NCI-H2081 (cell line): ENCODE measurements at regions not wholly inside any gene's neighbourhood (a gene's known extent, or its start where the extent isn't known, plus 50 kb on each side); places are given as distances from the start of the nearest gene placed in this dataset.

Experiments used
- DNase-seq, 2 experiments: peaks; one replicate each; lab custom pipeline; 2025; lab: John Stamatoyannopoulos, UW

DNA sequence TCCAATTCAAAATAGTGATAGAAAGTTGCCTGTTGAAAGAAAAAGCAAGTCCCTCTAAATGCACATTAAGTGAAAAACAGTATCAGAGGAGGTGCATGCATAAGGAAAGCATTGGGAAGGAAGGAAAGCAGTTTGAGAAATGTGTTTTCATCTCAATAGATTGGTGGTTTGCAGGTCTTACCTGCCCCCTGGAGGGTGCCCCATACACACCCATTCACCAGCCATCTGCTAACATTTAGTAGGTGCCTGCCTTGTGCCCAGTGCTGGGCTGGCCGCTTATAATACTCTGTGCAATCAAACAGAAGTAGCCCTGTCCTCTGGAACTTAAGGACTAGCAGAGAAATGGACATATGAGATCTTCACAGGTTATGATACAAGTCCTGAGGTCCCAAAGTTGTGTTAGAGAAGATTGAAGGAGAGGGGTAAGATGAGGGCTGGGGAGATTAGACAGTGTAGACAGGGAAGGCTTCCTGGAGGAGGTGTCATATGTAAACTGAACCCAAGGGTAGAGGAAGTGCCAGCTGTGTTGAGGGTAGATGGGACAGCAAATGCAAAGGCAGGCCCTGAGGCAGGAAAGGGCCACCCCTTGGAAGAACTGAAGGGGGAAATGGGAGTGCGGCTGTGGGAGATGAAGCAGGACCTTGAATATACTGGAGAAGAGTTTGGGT, 184.2 kb downstream of the MN1 start:
- DNase-seq = no peak

DNA sequence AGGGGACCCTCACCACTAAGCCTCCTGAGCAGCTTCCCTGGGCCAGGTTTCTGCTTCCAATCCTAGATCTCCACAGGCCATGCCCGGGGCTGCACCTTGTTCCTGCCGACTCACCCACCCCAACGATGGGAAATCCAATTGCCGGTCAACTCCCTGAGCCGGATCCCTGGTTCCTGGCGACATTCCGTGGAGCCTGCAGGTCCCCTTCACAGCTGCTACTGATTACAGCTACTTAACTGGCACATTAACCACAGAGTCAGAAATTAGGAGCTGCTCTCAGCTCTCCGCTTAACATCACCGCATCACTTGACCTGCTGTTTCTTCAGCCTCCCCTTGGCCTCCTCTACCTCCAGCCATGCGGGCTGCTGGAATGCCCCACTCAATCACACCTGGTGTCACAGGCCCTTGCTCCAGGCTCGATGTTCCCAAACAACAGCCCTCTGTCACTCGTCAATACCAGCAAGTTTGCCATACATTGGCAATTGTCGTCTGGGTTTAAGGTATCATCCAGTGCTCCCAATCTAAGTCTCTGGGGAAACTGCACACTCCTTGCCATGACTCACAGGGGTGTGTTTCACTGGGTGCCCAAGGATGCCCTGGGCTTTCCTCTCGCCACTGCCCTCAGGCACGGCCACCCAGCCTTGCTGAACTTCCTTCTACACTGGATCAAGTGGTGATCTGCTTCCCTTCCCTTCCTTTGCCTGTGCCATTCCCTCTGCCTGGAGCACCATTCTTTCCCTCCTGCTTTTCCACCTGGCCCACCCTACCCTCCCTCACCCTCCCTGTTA, 181.0 kb downstream of the MN1 start:
- no peak for DNase-seq

DNA sequence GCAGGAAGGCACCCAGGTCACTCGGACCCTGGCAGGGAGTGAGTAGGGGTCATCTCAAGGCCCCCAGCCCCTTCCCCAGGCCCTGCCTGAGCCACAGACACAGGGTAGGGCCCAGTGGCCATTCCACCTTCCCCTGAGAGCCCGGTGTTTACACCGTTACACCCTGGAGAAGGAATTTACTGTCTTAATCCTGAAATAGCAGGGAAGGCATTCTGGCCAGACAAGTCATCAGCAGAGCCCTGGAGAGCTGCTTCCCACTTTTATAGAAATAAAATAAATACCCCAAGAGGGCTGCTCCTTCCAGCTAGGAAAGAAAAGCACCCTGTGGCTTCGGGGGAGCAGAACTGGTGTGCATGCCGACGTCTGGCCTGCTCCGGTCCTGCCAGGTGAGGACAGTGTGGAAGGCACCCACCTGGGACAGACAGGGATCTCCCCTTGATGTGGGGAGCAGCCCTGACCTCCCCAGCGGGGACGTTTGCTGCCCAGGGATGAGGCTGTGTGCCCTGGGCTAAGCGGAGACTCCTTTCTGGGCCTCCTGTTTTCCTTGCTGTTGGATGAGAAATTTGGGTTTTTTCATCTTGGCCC, 180.0 kb downstream of the MN1 start:
- DNase-seq = no peak

DNA sequence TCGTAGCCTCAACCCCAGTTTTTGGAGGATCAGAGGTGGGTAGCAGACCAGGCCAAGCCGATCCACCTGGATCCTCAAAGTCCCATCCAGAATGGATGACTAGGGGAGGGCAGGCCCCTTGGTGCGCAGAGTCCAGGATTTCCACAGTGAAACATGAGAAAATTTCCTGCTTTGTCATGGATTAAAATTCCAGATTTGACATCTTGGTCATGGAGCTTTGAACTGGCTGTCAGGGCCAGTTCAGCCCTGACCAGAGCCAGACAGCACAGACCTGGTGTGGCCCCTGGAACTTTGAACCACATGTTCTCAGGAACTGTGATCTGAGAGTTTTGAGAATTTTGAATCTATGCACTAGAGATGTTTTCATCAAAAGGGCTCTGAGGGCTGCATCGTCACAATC, 177.5 kb downstream of the MN1 start:
- DNase-seq = no peak

DNA sequence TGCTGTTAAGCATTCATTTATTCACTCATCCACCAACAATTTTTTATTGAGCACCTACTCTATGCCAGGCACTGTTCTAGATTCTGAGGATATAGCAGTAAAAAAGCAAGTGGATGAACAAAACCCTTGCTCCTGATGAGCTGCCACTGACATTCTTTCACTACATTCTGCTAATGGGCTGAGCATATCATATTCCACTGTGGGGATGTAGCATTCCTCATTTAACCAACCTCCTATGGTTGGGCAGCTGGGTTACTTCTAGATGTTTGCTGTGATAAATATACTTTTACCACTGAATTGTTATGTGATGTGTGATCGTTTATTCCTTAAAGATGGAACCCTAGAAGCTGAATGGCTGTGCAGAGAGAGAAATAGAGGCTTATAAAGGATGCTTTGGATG, 176.9 kb downstream of the MN1 start:
- DNase-seq = no peak

DNA sequence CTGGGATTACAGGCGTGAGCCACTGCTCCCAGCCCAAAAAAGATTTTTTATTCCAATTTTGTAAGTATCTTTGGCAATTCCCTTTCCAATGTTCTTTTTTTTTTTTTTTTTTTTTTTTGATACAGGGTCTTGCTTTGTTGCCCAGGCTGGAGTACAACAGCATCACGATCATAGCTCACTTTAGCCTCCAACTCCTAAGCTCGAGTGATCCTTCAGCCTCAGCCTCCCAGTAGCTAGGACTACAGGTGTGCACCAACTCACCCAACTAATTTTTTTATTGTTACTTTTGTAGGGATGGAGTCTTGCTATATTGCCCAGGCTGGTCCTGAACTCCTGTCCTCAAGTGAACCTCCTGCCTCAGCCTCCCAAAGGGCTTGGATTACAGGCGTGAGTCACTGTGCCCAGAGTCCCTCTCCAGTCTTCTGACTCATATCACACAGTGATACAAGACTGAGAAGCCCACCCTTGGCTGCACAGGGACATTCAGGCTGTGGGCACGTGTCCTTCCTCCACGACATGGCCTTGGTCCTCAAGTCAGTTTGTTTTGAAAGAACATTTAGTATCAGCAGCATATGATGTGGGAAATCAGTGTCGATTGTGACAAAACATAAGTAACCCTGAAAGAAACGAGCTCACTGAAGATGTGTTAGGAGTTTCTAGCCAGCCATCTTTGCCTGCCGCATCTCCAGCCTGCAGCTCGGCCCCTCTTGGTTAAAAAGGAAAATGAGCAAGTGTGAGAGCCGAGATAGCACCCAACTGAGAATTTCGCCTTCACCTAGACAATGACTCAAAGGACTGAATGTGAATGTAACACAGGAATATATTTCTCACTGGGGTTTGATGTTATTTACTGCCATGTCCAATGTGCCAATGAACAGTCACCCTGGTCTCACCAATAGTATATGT, 175.5 kb downstream of the MN1 start:
- no peak for DNase-seq

DNA sequence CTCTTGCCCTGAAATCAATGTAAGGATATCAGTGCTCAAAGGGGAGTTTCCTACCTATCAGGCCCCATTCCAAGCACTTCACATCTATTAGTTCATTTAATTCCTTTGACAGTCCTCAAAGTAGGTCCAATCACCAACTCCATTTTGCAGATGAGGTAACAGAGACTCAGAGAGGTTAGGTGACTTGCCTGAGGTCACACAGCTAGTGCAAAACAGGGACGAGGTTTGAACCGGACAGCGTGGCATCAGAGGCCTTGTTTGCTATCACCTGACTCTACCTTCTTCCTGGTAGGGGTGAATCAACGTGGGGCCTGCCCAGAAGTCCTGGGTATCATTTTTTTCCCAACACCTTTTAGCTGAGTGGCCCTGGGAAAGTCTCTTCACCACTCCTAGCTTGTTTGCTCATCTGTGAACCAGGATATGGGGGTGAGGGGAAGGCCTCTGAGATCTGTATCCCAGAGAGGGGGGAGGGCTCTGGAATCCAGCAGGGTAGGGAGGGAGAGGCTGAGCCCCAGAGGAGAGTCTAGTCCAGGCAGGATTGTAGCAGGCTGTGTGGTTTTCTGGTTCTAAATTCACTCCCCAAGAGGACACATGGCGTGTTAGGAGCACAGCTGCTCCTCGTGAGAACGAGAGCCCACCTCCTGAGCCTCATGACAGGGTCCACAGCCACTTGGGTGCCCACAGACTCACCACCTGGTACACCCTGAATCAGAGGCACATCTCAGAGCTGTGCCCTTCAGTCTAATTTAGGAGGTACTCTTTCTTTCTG, 174.7 kb downstream of the MN1 start:
- DNase-seq = no peak

DNA sequence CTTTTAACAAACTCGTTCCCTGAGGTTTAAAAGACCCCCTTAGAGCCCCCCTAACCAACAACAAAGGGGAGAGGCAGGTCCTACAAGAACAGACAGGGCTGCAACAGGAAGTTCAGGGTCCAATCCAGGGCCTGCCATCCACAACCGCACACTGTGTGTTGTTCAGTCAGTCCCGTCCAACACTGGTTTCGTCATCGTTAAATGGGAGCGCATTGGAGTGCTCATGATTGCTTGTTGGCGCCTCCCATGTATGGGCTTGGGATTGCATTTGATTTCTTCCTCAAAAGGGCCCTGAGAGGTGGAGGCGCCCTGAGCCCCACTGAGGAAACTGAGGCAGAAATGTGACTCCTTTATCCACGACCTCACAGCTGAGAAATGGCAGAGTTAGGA, 174.1 kb downstream of the MN1 start:
- DNase-seq = no peak

DNA sequence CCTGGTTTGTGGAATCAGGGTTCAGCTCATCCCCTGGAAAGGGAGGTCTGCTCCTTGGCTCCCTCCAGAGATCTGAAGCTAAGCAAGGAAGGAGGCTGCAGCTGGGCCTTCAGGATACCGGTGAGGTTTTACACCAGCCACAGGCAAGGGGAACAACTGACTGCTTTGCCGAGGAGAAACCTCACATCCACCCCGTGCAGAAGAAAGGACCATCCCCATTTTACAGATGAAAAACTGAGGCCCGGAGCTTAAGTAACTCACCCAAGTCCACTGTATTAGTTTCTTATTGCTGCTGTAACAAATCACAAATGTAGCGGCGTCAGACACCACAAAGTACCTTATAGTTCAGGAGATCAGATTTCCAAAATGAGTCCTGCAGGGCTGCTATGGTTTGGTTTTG, 173.7 kb downstream of the MN1 start:
- no peak for DNase-seq

DNA sequence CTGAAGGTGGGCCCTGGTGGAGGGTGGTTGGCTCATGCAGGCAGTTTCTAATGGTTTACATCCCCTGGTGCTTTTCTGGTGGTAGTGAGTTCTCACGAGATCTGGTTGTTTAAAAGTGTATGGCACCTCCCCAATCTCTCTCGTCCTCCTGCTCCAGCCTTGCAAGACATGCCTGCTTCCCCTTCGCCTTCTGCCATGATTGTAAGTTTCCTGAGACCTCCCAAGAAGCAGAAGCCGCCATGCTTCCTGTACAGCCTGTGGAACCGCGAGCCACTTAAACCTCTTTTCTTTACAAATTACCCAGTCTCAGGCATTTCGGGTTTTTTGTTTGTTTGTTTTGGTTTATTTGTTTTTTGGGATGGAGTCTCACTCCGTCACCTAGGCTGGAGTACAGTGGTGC, 173.2 kb downstream of the MN1 start:
- DNase-seq = no peak

DNA sequence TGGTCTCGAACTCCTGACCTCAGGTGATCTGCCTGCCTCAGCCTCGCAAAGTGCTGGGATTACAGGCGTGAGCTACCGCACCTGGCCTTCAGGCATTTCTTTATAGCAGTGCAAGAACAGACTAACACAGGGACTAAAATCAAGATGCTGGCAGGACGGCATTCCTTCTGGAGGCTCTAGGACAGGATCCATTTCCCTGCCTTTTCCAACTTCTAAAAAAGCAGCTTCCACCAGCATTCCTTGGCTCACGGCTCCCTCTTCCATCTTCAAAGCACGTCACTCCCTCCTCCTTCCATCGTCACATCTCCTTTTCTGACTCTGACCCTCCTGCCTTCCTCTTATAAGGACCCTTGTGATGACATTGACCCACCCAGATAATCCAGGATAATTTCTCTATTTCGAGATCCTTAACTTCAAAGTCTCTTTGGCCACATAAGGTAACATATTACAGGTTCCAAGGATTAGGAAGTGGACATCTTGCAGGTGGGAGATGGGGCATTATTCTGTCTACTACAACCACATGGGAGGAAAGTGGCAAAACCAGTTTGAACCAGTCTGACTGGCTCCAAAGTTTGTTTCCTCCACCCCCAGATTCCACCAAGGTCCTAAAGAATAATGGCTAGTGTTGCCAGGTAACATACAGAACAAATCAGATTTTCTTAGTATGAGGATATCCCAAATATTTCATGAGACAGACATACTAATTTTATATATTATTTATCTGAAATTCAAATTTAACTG, 172.5 kb downstream of the MN1 start:
- no peak for DNase-seq

DNA sequence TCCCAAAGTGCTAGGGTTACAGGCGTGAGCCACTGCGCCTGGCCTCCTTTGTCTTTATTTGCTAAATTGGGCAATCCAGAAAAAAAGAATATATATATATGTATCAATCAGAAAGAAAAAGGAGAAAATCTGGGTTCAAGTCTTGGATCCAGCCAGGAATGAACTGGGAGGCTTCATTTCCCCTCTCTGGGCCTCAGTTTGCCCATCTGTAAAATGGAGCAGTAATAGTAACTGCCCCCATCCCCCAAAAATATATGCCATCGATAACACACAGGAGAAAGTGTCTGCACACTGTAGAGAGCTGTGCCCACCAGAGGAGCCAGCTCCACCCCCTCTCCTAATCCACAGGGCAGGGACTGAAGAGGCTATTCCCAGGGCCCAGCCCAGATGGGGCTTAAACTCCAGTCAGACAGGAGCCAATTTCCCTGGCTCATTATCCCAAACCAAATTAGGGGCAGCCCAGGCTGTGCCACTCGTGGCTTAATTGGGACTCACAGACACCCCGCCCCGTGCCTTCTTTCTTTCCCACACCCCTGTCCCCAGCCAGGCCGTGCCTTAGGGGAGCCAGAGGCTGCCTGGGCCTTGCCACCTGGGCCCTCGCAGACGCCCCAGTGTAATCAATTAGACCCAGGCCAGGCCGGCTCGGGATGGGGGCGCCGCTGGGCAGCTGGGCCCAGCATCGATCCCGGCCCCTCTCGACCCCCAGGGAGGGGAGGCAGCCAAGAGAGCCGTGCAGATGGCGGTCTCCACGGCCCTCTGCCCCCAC, 171.5 kb downstream of the MN1 start:
- DNase-seq = no peak

DNA sequence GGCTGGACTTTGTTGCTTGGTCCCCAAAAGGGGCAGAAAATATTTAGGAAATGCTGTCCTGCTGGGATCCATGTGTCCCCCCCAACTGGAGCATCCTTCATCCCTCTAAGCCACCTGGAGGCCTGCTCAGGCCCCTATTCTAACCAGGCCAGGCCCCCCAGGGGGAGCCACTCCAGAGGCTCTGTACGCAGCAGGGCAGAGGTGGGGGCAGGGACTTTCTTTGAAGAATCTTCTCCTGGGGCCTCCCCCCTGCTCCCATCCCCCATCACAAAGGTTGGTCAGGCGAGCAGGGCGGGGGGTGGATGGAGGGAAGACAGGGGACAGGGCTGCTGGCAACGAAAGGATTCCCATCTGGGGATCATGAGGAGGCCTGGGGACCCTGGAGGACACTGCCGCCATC, 170.8 kb downstream of the MN1 start:
- no peak for DNase-seq

DNA sequence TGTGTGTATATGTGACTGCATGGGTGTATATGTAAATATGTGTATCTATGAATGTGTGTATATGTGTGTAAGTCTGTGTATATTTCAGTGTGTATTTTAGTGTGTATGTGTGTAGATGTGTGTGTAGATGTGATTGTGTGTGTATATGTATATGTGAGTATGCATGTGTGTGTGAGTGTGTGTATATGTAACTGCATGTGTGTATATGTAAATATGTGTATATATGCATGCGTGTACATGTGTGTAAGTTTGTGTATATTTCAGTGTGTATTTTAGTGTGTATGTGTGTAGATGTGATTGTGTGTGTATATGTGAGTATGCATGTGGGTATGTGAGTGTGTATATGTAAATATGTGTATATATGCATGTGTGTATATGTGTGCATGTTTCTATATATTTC, 169.9 kb downstream of the MN1 start:
- no peak for DNase-seq

DNA sequence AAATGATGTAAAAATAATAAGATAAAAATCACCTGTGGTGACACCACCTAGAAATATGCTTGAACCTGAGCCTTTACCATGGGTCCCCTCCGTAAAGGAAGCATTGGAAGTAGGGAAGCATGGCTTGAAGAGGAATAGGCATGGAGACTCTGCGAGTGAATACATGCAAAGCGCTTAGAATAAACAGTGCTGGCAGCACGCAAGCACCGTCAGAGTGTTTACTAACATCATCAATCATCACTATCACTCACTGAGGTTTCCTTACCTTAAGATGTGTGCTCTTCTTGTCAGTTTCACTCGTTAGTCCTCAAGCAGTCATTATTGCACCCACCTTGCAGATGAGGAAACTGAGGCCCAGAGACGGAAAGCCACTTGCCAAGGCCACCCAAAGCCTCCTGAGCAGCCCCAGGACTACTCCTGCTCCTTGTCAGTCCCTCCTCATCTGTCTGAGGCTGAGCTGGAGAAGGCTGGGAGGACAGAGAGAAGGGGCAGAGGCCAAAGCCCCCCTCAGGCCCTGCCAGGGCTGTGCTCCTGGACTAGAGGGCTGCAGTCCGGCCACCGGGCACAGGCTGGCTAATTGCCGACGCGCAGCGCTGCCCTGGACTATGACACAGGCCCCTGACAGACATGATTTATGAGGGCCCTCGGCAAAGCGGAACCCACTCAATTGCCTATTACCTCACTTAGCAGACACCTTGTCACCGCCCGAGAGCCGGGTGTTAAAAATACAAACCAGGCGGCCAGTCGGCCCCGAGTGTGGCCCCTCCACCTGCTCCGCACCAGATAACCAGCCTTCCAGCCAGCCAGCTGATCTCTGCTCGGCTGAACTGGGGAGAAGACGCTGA, 168.9 kb downstream of the MN1 start:
- no peak for DNase-seq

DNA sequence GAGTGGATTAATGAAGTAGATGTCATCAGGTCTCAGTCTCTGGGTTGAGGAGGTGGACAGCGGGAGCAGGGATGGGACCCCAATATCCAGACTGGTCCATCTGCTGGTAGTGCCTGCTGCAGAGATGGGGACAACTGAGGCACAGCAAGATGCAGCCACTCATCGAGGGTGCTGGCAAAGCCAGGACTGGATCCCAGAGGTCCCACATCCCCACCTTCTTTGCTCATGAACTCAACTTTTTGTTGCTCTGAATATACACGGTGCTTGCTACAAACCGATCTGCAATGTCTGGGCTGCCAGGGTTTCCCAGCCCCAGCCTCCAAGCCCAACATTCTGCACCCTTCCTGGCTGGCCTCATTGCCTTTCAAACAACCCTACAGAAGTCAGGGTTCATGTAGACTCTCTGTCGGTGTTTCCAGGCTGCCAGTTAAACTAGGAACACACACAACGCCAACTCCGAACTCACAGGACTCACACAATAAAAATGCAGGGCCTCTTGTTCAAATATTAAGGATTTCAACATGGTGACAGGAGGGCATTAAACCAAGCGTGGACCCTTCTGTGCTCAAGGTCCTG, 168.2 kb downstream of the MN1 start:
- DNase-seq = no peak

DNA sequence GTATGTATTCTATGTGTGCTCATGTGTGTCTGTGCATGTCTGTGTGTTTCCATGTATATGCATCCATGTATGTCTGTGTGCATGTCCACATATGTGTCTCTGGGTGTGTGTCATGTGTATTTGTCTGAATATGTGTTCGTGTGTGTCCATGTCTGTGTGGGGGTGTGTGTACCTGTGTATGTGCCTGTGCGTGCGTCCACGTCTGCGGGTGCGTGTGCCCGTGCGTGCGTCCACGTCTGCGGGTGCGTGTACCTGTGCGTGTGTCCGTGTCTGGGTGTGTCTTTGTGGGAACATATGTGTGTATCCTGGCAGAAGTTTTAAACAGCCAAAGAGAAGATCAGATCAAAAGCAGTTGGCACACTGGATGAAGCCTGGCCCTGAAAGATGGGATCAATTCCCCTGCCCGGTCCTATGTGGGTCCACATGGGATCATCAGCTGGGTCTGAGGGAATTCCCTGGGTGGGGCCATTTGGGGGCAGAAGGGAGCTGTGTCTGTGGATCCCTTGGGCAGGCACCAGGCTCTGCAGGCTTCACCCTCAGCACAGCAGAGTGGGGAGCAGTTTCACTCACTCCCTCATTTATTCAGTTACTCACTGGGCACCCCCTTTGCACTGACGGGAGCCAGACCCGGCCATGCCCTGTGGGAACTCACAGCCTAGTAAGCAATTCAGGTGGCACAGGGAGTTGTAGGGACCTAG, 167.4 kb downstream of the MN1 start:
- no peak for DNase-seq

DNA sequence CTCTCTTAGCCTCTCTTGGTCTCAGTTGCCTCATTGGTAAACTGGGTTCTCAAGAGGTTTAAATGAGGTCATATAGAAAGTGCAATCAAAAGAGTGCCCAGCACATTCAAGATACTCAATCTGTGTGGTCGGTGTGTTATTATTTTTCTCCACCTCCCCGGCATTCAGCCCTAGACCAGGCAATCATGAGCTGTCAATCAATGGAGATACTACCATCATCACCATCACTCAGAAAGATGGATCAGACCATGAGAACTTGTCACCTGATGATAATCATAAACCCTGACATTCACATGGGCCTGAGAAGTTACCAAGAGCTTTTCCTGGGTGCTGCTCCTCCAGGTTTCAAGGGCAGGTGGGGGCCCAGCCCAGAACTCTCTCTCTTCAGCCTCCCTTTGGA, 166.1 kb downstream of the MN1 start:
- DNase-seq = no peak
